ENCODE measurements at regions not wholly inside any gene's neighbourhood (a gene's known extent, or its start where the extent isn't known, plus 50 kb on each side); places are given as distances from the start of the nearest gene placed in this dataset.
"Not testable (repeated sequence)": the region's sequence is repeated elsewhere in the genome, so short reads cannot be mapped to it uniquely, and the experiment has no call there.

GRCh38 chr10:123309731-123310130 is 155.5 kb downstream of the BUB3 start:
- intact Hi-C loops (cut with micrococcal nuclease) = no loop called here

GRCh38 chr10:123316776-123317175 is 162.6 kb downstream of the BUB3 start:
- intact Hi-C loops (cut with micrococcal nuclease) = no loop called here

GRCh38 chr10:123318516-123318915 is 164.3 kb downstream of the BUB3 start:
- intact Hi-C loops (cut with micrococcal nuclease) = no loop called here

- intact Hi-C loops (cut with micrococcal nuclease) = no loop called here
Observed at GRCh38 chr10:123320091-123320490, 165.9 kb downstream of the BUB3 start.

- intact Hi-C loops (cut with micrococcal nuclease) = no loop called here
Observed at GRCh38 chr10:123323884-123324283, 169.7 kb downstream of the BUB3 start.

GRCh38 chr10:123325663-123326190 is 171.5 kb downstream of the BUB3 start:
- intact Hi-C loops (cut with micrococcal nuclease) = no loop called here

- intact Hi-C loops (cut with micrococcal nuclease) = no loop called here
Observed at GRCh38 chr10:123326674-123327073, 172.5 kb downstream of the BUB3 start.

- intact Hi-C loops (cut with micrococcal nuclease) = no loop called here
Observed at GRCh38 chr10:123327450-123327849, 173.2 kb downstream of the BUB3 start.

- intact Hi-C loops (cut with micrococcal nuclease) = no loop called here
Observed at GRCh38 chr10:123327896-123328295, 173.7 kb downstream of the BUB3 start.

- intact Hi-C loops (cut with micrococcal nuclease) = no loop called here
Observed at GRCh38 chr10:123331438-123331837, 177.2 kb downstream of the BUB3 start.

- intact Hi-C loops (cut with micrococcal nuclease) = no loop called here
Observed at GRCh38 chr10:123346581-123346980, 192.4 kb downstream of the BUB3 start.

- intact Hi-C loops (cut with micrococcal nuclease) = no loop called here
Observed at GRCh38 chr10:123348691-123349572, 194.7 kb downstream of the BUB3 start.

GRCh38 chr10:123351715-123352114 is 197.5 kb downstream of the BUB3 start:
- intact Hi-C loops (cut with micrococcal nuclease) = no loop called here

GRCh38 chr10:123354521-123354920 is 200.3 kb downstream of the BUB3 start:
- intact Hi-C loops (cut with micrococcal nuclease) = no loop called here

- intact Hi-C loops (cut with micrococcal nuclease) = no loop called here
Observed at GRCh38 chr10:123355748-123356481, 201.7 kb downstream of the BUB3 start.

- intact Hi-C loops (cut with micrococcal nuclease) = no loop called here
Observed at GRCh38 chr10:123356799-123357198, 202.6 kb downstream of the BUB3 start.

GRCh38 chr10:123357421-123357930 is 203.3 kb downstream of the BUB3 start:
- intact Hi-C loops (cut with micrococcal nuclease) = no loop called here

- intact Hi-C loops (cut with micrococcal nuclease) = no loop called here
Observed at GRCh38 chr10:123359539-123359938, 205.3 kb downstream of the BUB3 start.

- intact Hi-C loops (cut with micrococcal nuclease) = no loop called here
Observed at GRCh38 chr10:123361832-123362231, 207.6 kb downstream of the BUB3 start.

GRCh38 chr10:123367195-123367594 is 213.0 kb downstream of the BUB3 start:
- intact Hi-C loops (cut with micrococcal nuclease) = no loop called here

GRCh38 chr10:123371626-123372025 is 217.4 kb downstream of the BUB3 start:
- intact Hi-C loops (cut with micrococcal nuclease) = not testable (repeated sequence)

- intact Hi-C loops (cut with micrococcal nuclease) = no loop called here
Observed at GRCh38 chr10:123373591-123373990, 219.4 kb downstream of the BUB3 start.

Measured in T-helper 1 cell treated with Interleukin-12 subunit alpha and Interleukin-12 subunit beta and Interleukin-4 antibody, amounts not matched to agents 30 ng/mL and 1 ng/mL, for 36 hours (primary cell).